Gastrocnemius medialis (tissue), 4 donors: ENCODE measurements at regions not wholly inside any gene's neighbourhood (a gene's known extent, or its start where the extent isn't known, plus 50 kb on each side); places are given as distances from the start of the nearest gene placed in this dataset.

ENCODE experiments used
- POLR2A ChIP-seq, 2 donors: fragments of 450-650 bp; IDR thresholded peaks; one replicate each; pipeline ENCODE4 v1.6.1; 2017; ENCODE audit warnings: antibody characterized with exemption in 2 of 2, mild to moderate bottlenecking in 2 of 2, moderate library complexity in 2 of 2
- TF ChIP-seq, protein P1 (sequence below), 5 experiments: fragments of 450-650 bp in 3 of 5; fragments of 200-600 bp in 2 of 5; sonication (generic) in 2 of 5; IDR thresholded peaks in 4 of 5; conservative IDR thresholded peaks in 1 of 5; 1 replicate in 4 of 5; 2 replicates in 1 of 5; pipeline ENCODE4 v1.5.1; 2016 to 2019; ENCODE audit warnings: antibody characterized with exemption in 5 of 5, mild to moderate bottlenecking in 3 of 5, moderate library complexity in 3 of 5

DNA sequence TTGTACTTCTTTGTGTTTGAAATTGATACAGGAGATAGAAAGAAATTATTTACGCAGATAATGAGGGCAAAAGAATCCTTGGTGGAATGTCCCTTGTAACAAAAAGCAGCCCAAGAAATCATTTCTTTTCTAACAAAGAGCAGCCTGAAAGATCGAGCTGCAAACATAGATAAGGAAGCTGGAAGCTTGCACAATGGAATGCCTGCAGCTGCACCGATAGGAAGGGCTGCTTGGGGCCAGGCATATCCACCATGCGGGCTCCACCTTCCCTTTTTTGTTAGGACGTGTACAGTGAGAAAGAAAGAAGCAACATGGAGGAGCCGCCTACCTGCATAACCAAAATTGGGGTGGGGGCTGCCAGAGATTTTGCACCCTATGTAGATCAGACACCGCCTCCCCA, 568.7 kb downstream of the METTL4 start:
- TF ChIP-seq, protein P1, sequence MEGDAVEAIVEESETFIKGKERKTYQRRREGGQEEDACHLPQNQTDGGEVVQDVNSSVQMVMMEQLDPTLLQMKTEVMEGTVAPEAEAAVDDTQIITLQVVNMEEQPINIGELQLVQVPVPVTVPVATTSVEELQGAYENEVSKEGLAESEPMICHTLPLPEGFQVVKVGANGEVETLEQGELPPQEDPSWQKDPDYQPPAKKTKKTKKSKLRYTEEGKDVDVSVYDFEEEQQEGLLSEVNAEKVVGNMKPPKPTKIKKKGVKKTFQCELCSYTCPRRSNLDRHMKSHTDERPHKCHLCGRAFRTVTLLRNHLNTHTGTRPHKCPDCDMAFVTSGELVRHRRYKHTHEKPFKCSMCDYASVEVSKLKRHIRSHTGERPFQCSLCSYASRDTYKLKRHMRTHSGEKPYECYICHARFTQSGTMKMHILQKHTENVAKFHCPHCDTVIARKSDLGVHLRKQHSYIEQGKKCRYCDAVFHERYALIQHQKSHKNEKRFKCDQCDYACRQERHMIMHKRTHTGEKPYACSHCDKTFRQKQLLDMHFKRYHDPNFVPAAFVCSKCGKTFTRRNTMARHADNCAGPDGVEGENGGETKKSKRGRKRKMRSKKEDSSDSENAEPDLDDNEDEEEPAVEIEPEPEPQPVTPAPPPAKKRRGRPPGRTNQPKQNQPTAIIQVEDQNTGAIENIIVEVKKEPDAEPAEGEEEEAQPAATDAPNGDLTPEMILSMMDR (IDR thresholded peaks at IDR 0.05 in 4 of 5, conservative IDR thresholded peaks at IDR 0.05 in 1 of 5), result no peak
- no peak for TF ChIP-seq POLR2A (IDR thresholded peaks at IDR 0.05)
